ENCODE measurements at regions not wholly inside any gene's neighbourhood (a gene's known extent, or its start where the extent isn't known, plus 50 kb on each side); places are given as distances from the start of the nearest gene placed in this dataset.

GRCh38 chr16:50996166-50996829, 154.8 kb downstream of the SALL1 start:
- no peaks in the 10 kb centered on the region for H3K9me3 Mint-ChIP-seq
- no peaks in the 10 kb centered on the region for H3K27me3 Mint-ChIP-seq (ENCODE audit: low read depth)
- no peak overlapping the region for H3K27ac Mint-ChIP-seq
- DNase-seq (ENCODE audit: low spot score) = no peak
- peaks cover 4% of the 10 kb centered on the region; the same call in 1 of the 2 replicates for H3K4me1 Mint-ChIP-seq
- no peak overlapping the region for H3K4me3 Mint-ChIP-seq
- ATAC-seq = no peak; the same call in 1 of the 2 replicates
- no peak for TF ChIP-seq EMX1 (CRISPR knock-in tag; IDR thresholded peaks at IDR 0.05)
- TF ChIP-seq ZNF416 (CRISPR knock-in tag; IDR thresholded peaks at IDR 0.05) = no peak
- TF ChIP-seq IRF2 (CRISPR knock-in tag; IDR thresholded peaks at IDR 0.05; ENCODE audit: borderline replicate concordance, low read depth) = no peak
- no peak for TF ChIP-seq JUN (CRISPR knock-in tag; IDR thresholded peaks at IDR 0.05)
- TF ChIP-seq SOX15 (CRISPR knock-in tag; IDR thresholded peaks at IDR 0.05) = no peak
- no peak for TF ChIP-seq CTCF (IDR thresholded peaks at IDR 0.05)
- no peak for TF ChIP-seq HMGA2 (CRISPR knock-in tag; IDR thresholded peaks at IDR 0.05)
- TF ChIP-seq TEAD1 (CRISPR knock-in tag; IDR thresholded peaks at IDR 0.05) = no peak
- TF ChIP-seq SMAD3 (CRISPR knock-in tag; IDR thresholded peaks at IDR 0.05; ENCODE audit: borderline replicate concordance) = no peak
- TF ChIP-seq ZBTB21 (CRISPR knock-in tag; IDR thresholded peaks at IDR 0.05; ENCODE audit: borderline replicate concordance) = no peak
- no peak for TF ChIP-seq NR3C1 (CRISPR knock-in tag; conservative IDR thresholded peaks at IDR 0.05; ENCODE audit: low read depth)
- TF ChIP-seq ZNF425 (CRISPR knock-in tag; conservative IDR thresholded peaks at IDR 0.05) = no peak
- ChIA-PET POLR2A (no interaction called here), CTCF (interaction anchor here (0.6 kb wide), 2 partner anchors 101 to 1923 kb away, joined by 3 to 4 read pairs; no protein-coding TSS in a partner anchor)
- no peaks in the 10 kb centered on the region for H3K36me3 Mint-ChIP-seq

- POLR2A ChIA-PET = no interaction called here
- H3K36me3 Mint-ChIP-seq = no peaks in the 10 kb centered on the region
- CTCF ChIA-PET = no interaction called here
- no peak overlapping the region for H3K27ac Mint-ChIP-seq
- no peak for ATAC-seq
- H3K4me3 Mint-ChIP-seq = no peak overlapping the region
- no peaks in the 10 kb centered on the region for H3K27me3 Mint-ChIP-seq (ENCODE audit: low read depth)
- no peak for DNase-seq (ENCODE audit: low spot score)
- H3K4me1 Mint-ChIP-seq = peaks cover 4% of the 10 kb centered on the region; the same call in 1 of the 2 replicates
- peaks cover 2% of the 10 kb centered on the region for H3K9me3 Mint-ChIP-seq
- TF ChIP-seq ZNF532 (CRISPR knock-in tag; IDR thresholded peaks at IDR 0.05; ENCODE audit: borderline replicate concordance) (no peak), MYBL2 (CRISPR knock-in tag; IDR thresholded peaks at IDR 0.05) (no peak), PRDM15 (CRISPR knock-in tag; IDR thresholded peaks at IDR 0.05) (no peak), ETV6 (CRISPR knock-in tag; IDR thresholded peaks at IDR 0.05) (no peak), NR1H2 (CRISPR knock-in tag; IDR thresholded peaks at IDR 0.05) (no peak), IRF2 (CRISPR knock-in tag; IDR thresholded peaks at IDR 0.05; ENCODE audit: borderline replicate concordance, low read depth) (no peak), NFATC4 (CRISPR knock-in tag; IDR thresholded peaks at IDR 0.05) (no peak), GABPB1 (CRISPR knock-in tag; IDR thresholded peaks at IDR 0.05) (no peak), FOXP4 (CRISPR knock-in tag; IDR thresholded peaks at IDR 0.05) (no peak), TEAD4 (CRISPR knock-in tag; IDR thresholded peaks at IDR 0.05) (no peak), ATF3 (CRISPR knock-in tag; conservative IDR thresholded peaks at IDR 0.05) (no peak)
These were observed 156.1 kb downstream of the SALL1 start for GRCh38 chr16:50994995-50995394.

Data from WTC11 (cell line).